ENCODE measurements at regions not wholly inside any gene's neighbourhood (a gene's known extent, or its start where the extent isn't known, plus 50 kb on each side); places are given as distances from the start of the nearest gene placed in this dataset.

- DNase-seq (no peak), ATAC-seq (ENCODE audit: low read depth in 2 of 2) (no peak)
- no peaks in the 10 kb centered on the region for H3K27me3 ChIP-seq (ENCODE audit: control insufficient read depth, insufficient read depth, low read length)
- Mint-ChIP-seq H3K36me3 (no peaks in the 10 kb centered on the region), H3K27me3 (no peaks in the 10 kb centered on the region), H3K4me1 (no peaks in the 10 kb centered on the region), H3K27ac (no peak overlapping the region), H3K4me3 (no peak overlapping the region), H3K9me3 (peaks cover 0 to 5% (median 0%) of the 10 kb centered on the region in 7 donors)
- no peak overlapping the region for H3K4me3 ChIP-seq (ENCODE audit: low read depth, low read length)
- H3K4me1 ChIP-seq (ENCODE audit: control insufficient read depth, insufficient read depth, low read length, poor library complexity, severe bottlenecking): no peaks in the 10 kb centered on the region
- no peaks in the 10 kb centered on the region for H3K36me3 ChIP-seq (ENCODE audit: control insufficient read depth, insufficient read depth, low read length)
- no peak overlapping the region for H3K27ac ChIP-seq (ENCODE audit: insufficient read depth, low read length, poor library complexity, severe bottlenecking)
- no peaks in the 10 kb centered on the region for H3K9me3 ChIP-seq (ENCODE audit: control insufficient read depth in 2 of 2, low read length in 2 of 2)
Measured at GRCh38 chr6:126660376-126660775, 320.5 kb downstream of the CENPW start.

GRCh38 chr6:126661646-126662045 lies 321.7 kb downstream of the CENPW start:
- no peaks in the 10 kb centered on the region for H3K27me3 Mint-ChIP-seq
- no peaks in the 10 kb centered on the region for H3K9me3 Mint-ChIP-seq
- no peak overlapping the region for H3K27ac ChIP-seq (ENCODE audit: insufficient read depth, low read length, poor library complexity, severe bottlenecking)
- no peaks in the 10 kb centered on the region for H3K4me1 ChIP-seq (ENCODE audit: control insufficient read depth, insufficient read depth, low read length, poor library complexity, severe bottlenecking)
- H3K36me3 Mint-ChIP-seq: no peaks in the 10 kb centered on the region
- H3K4me3 Mint-ChIP-seq: no peak overlapping the region
- DNase-seq: no peak
- H3K36me3 ChIP-seq (ENCODE audit: control insufficient read depth, insufficient read depth, low read length): no peaks in the 10 kb centered on the region
- H3K4me1 Mint-ChIP-seq: no peaks in the 10 kb centered on the region
- H3K27ac Mint-ChIP-seq: no peak overlapping the region
- no peaks in the 10 kb centered on the region for H3K9me3 ChIP-seq (ENCODE audit: control insufficient read depth in 2 of 2, low read length in 2 of 2)
- H3K4me3 ChIP-seq (ENCODE audit: low read depth, low read length): no peak overlapping the region
- no peak for ATAC-seq (ENCODE audit: low read depth in 2 of 2)
- no peaks in the 10 kb centered on the region for H3K27me3 ChIP-seq (ENCODE audit: control insufficient read depth, insufficient read depth, low read length)

GRCh38 chr6:126662966-126663365 lies 323.1 kb downstream of the CENPW start:
- H3K4me3 Mint-ChIP-seq: no peak overlapping the region
- Histone ChIP-seq H3K4me1 (ENCODE audit: control insufficient read depth, insufficient read depth, low read length, poor library complexity, severe bottlenecking) (no peaks in the 10 kb centered on the region), H3K27ac (ENCODE audit: insufficient read depth, low read length, poor library complexity, severe bottlenecking) (no peak overlapping the region), H3K9me3 (ENCODE audit: control insufficient read depth in 2 of 2, low read length in 2 of 2) (no peaks in the 10 kb centered on the region), H3K27me3 (ENCODE audit: control insufficient read depth, insufficient read depth, low read length) (no peaks in the 10 kb centered on the region), H3K36me3 (ENCODE audit: control insufficient read depth, insufficient read depth, low read length) (no peaks in the 10 kb centered on the region), H3K4me3 (ENCODE audit: low read depth, low read length) (no peak overlapping the region)
- no peaks in the 10 kb centered on the region for H3K9me3 Mint-ChIP-seq
- H3K27ac Mint-ChIP-seq: no peak overlapping the region
- peaks cover 4% of the 10 kb centered on the region for H3K27me3 Mint-ChIP-seq
- H3K36me3 Mint-ChIP-seq: no peaks in the 10 kb centered on the region
- no peak for ATAC-seq (ENCODE audit: low read depth in 2 of 2)
- H3K4me1 Mint-ChIP-seq: no peaks in the 10 kb centered on the region
- DNase-seq: no peak

- no peak for ATAC-seq (ENCODE audit: low read depth in 2 of 2)
- no peak overlapping the region for H3K4me3 Mint-ChIP-seq
- no peak for DNase-seq
- H3K36me3 Mint-ChIP-seq: no peaks in the 10 kb centered on the region
- H3K9me3 Mint-ChIP-seq: no peaks in the 10 kb centered on the region
- peaks cover 4% of the 10 kb centered on the region for H3K27me3 Mint-ChIP-seq
- Histone ChIP-seq H3K27me3 (ENCODE audit: control insufficient read depth, insufficient read depth, low read length) (no peaks in the 10 kb centered on the region), H3K4me1 (ENCODE audit: control insufficient read depth, insufficient read depth, low read length, poor library complexity, severe bottlenecking) (no peaks in the 10 kb centered on the region), H3K9me3 (ENCODE audit: control insufficient read depth in 2 of 2, low read length in 2 of 2) (no peaks in the 10 kb centered on the region), H3K27ac (ENCODE audit: insufficient read depth, low read length, poor library complexity, severe bottlenecking) (no peak overlapping the region), H3K36me3 (ENCODE audit: control insufficient read depth, insufficient read depth, low read length) (no peaks in the 10 kb centered on the region), H3K4me3 (ENCODE audit: low read depth, low read length) (no peak overlapping the region)
- no peaks in the 10 kb centered on the region for H3K4me1 Mint-ChIP-seq
- no peak overlapping the region for H3K27ac Mint-ChIP-seq
Measured at GRCh38 chr6:126664271-126664670, 324.4 kb downstream of the CENPW start.

GRCh38 chr6:126665551-126665950 lies 325.6 kb downstream of the CENPW start:
- Mint-ChIP-seq H3K9me3 (no peaks in the 10 kb centered on the region), H3K27me3 (peaks cover 4% of the 10 kb centered on the region), H3K4me1 (no peaks in the 10 kb centered on the region), H3K4me3 (no peak overlapping the region), H3K27ac (no peak overlapping the region), H3K36me3 (no peaks in the 10 kb centered on the region)
- H3K27ac ChIP-seq (ENCODE audit: insufficient read depth, low read length, poor library complexity, severe bottlenecking): no peak overlapping the region
- H3K27me3 ChIP-seq (ENCODE audit: control insufficient read depth, insufficient read depth, low read length): no peaks in the 10 kb centered on the region
- no peaks in the 10 kb centered on the region for H3K9me3 ChIP-seq (ENCODE audit: control insufficient read depth in 2 of 2, low read length in 2 of 2)
- no peak for DNase-seq
- ATAC-seq (ENCODE audit: low read depth in 2 of 2): no peak
- no peak overlapping the region for H3K4me3 ChIP-seq (ENCODE audit: low read depth, low read length)
- no peaks in the 10 kb centered on the region for H3K4me1 ChIP-seq (ENCODE audit: control insufficient read depth, insufficient read depth, low read length, poor library complexity, severe bottlenecking)
- H3K36me3 ChIP-seq (ENCODE audit: control insufficient read depth, insufficient read depth, low read length): no peaks in the 10 kb centered on the region

- DNase-seq: no peak
- Histone ChIP-seq H3K36me3 (ENCODE audit: control insufficient read depth, insufficient read depth, low read length) (no peaks in the 10 kb centered on the region), H3K9me3 (ENCODE audit: control insufficient read depth in 2 of 2, low read length in 2 of 2) (no peaks in the 10 kb centered on the region), H3K27me3 (ENCODE audit: control insufficient read depth, insufficient read depth, low read length) (no peaks in the 10 kb centered on the region), H3K4me3 (ENCODE audit: low read depth, low read length) (no peak overlapping the region), H3K4me1 (ENCODE audit: control insufficient read depth, insufficient read depth, low read length, poor library complexity, severe bottlenecking) (no peaks in the 10 kb centered on the region), H3K27ac (ENCODE audit: insufficient read depth, low read length, poor library complexity, severe bottlenecking) (no peak overlapping the region)
- Mint-ChIP-seq H3K4me3 (no peak overlapping the region), H3K4me1 (no peaks in the 10 kb centered on the region), H3K9me3 (peaks cover 0 to 2% (median 0%) of the 10 kb centered on the region in 7 donors), H3K36me3 (no peaks in the 10 kb centered on the region), H3K27me3 (peaks cover 4% of the 10 kb centered on the region), H3K27ac (no peak overlapping the region)
- ATAC-seq (ENCODE audit: low read depth in 2 of 2): no peak
Measured at GRCh38 chr6:126667071-126667470, 327.2 kb downstream of the CENPW start.

- Histone ChIP-seq H3K36me3 (ENCODE audit: control insufficient read depth, insufficient read depth, low read length) (no peaks in the 10 kb centered on the region), H3K27ac (ENCODE audit: insufficient read depth, low read length, poor library complexity, severe bottlenecking) (no peak overlapping the region), H3K4me3 (ENCODE audit: low read depth, low read length) (no peak overlapping the region), H3K27me3 (ENCODE audit: control insufficient read depth, insufficient read depth, low read length) (no peaks in the 10 kb centered on the region), H3K9me3 (ENCODE audit: control insufficient read depth in 2 of 2, low read length in 2 of 2) (no peaks in the 10 kb centered on the region), H3K4me1 (ENCODE audit: control insufficient read depth, insufficient read depth, low read length, poor library complexity, severe bottlenecking) (no peaks in the 10 kb centered on the region)
- no peak overlapping the region for H3K4me3 Mint-ChIP-seq
- no peak for DNase-seq
- no peak for ATAC-seq (ENCODE audit: low read depth in 2 of 2)
- no peaks in the 10 kb centered on the region for H3K4me1 Mint-ChIP-seq
- peaks cover 4% of the 10 kb centered on the region for H3K27me3 Mint-ChIP-seq
- peaks cover 0 to 2% (median 0%) of the 10 kb centered on the region in 7 donors for H3K9me3 Mint-ChIP-seq
- no peak overlapping the region for H3K27ac Mint-ChIP-seq
- no peaks in the 10 kb centered on the region for H3K36me3 Mint-ChIP-seq
Measured at GRCh38 chr6:126667728-126668127, 327.8 kb downstream of the CENPW start.

GRCh38 chr6:126672649-126673048 lies 332.7 kb downstream of the CENPW start:
- ATAC-seq (ENCODE audit: low read depth in 2 of 2) (no peak), DNase-seq (no peak)
- no peaks in the 10 kb centered on the region for H3K27me3 Mint-ChIP-seq
- no peaks in the 10 kb centered on the region for H3K4me1 Mint-ChIP-seq
- H3K4me3 Mint-ChIP-seq: no peak overlapping the region
- Histone ChIP-seq H3K36me3 (ENCODE audit: control insufficient read depth, insufficient read depth, low read length) (no peaks in the 10 kb centered on the region), H3K4me3 (ENCODE audit: low read depth, low read length) (no peak overlapping the region), H3K27ac (ENCODE audit: insufficient read depth, low read length, poor library complexity, severe bottlenecking) (no peak overlapping the region), H3K9me3 (ENCODE audit: control insufficient read depth in 2 of 2, low read length in 2 of 2) (no peaks in the 10 kb centered on the region), H3K27me3 (ENCODE audit: control insufficient read depth, insufficient read depth, low read length) (no peaks in the 10 kb centered on the region), H3K4me1 (ENCODE audit: control insufficient read depth, insufficient read depth, low read length, poor library complexity, severe bottlenecking) (no peaks in the 10 kb centered on the region)
- H3K9me3 Mint-ChIP-seq: peaks cover 0 to 6% (median 2%) of the 10 kb centered on the region in 7 donors
- no peaks in the 10 kb centered on the region for H3K36me3 Mint-ChIP-seq
- H3K27ac Mint-ChIP-seq: no peak overlapping the region
